ENCODE measurements at regions not wholly inside any gene's neighbourhood (a gene's known extent, or its start where the extent isn't known, plus 50 kb on each side); places are given as distances from the start of the nearest gene placed in this dataset.

DNA sequence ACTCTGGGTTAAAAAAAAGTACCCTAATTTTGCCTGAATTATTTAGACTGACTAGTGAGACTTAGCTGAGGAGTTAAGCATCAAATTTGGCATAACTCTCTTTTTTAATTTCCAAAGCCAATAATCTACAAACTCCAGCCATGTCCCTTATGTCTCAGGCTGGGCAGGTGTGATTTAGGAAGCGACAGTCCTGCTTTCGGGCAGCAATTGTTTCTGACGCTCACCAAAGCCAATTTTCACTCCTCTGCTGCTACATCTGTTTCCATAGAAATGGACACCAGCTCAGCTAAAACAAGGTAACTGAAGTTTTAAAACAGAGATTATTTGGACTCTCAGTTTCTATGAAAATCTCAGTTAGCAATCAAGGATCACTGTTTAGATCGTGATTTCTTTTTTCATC lies 338.7 kb downstream of the ABCC12 start (continued):
- no peak for TF ChIP-seq CTCF (conservative IDR thresholded peaks at IDR 0.05; ENCODE audit: low read depth in 2 of 2)
- TF ChIP-seq, protein P1, sequence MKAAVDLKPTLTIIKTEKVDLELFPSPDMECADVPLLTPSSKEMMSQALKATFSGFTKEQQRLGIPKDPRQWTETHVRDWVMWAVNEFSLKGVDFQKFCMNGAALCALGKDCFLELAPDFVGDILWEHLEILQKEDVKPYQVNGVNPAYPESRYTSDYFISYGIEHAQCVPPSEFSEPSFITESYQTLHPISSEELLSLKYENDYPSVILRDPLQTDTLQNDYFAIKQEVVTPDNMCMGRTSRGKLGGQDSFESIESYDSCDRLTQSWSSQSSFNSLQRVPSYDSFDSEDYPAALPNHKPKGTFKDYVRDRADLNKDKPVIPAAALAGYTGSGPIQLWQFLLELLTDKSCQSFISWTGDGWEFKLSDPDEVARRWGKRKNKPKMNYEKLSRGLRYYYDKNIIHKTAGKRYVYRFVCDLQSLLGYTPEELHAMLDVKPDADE (IDR thresholded peaks at IDR 0.05) = no peak

DNA sequence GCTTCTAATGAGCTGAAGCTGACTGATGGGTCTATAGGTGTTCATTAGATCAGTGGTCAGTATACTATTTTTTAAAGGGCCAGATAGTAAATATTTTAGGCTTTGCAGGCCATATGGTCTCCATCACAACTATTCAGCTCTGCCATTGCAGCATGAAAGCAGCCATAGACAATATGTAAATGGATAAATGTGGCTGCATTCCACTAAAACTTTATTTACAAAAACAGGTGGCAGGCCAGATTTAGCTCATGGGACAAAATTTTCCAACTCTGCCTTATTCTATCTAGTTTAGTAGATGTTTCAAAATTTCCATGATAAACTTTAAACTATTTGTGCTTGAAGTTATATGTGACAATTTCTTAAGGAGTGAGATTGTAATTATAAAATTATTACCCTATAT lies 339.3 kb downstream of the ABCC12 start:
- Mint-ChIP-seq H3K27me3 (ENCODE audit: insufficient read depth, low read depth, poor library complexity) (no peaks in the 10 kb centered on the region), H3K4me3 (no peak overlapping the region), H3K36me3 (ENCODE audit: low read depth) (peaks cover 24% of the 10 kb centered on the region), H3K4me1 (no peaks in the 10 kb centered on the region), H3K9me3 (peaks cover 45% of the 10 kb centered on the region), H3K27ac (no peak overlapping the region)
- TF ChIP-seq EZH2phosphoT487 (IDR thresholded peaks at IDR 0.05; ENCODE audit: unreplicated experiment) (no peak), CREB1 (CRISPR knock-in tag; IDR thresholded peaks at IDR 0.05; ENCODE audit: low read depth) (no peak), NANOG (IDR thresholded peaks at IDR 0.05; ENCODE audit: borderline replicate concordance) (no peak), JUNB (IDR thresholded peaks at IDR 0.05; ENCODE audit: unreplicated experiment) (no peak), ZNF331 (CRISPR knock-in tag; IDR thresholded peaks at IDR 0.05; ENCODE audit: low read depth) (no peak), STAT1 (IDR thresholded peaks at IDR 0.05; ENCODE audit: unreplicated experiment) (no peak), ZNF114 (CRISPR knock-in tag; IDR thresholded peaks at IDR 0.05) (no peak), POLR2AphosphoS5 (IDR thresholded peaks at IDR 0.05; ENCODE audit: low read depth) (no peak)
- TF ChIP-seq, protein P2, sequence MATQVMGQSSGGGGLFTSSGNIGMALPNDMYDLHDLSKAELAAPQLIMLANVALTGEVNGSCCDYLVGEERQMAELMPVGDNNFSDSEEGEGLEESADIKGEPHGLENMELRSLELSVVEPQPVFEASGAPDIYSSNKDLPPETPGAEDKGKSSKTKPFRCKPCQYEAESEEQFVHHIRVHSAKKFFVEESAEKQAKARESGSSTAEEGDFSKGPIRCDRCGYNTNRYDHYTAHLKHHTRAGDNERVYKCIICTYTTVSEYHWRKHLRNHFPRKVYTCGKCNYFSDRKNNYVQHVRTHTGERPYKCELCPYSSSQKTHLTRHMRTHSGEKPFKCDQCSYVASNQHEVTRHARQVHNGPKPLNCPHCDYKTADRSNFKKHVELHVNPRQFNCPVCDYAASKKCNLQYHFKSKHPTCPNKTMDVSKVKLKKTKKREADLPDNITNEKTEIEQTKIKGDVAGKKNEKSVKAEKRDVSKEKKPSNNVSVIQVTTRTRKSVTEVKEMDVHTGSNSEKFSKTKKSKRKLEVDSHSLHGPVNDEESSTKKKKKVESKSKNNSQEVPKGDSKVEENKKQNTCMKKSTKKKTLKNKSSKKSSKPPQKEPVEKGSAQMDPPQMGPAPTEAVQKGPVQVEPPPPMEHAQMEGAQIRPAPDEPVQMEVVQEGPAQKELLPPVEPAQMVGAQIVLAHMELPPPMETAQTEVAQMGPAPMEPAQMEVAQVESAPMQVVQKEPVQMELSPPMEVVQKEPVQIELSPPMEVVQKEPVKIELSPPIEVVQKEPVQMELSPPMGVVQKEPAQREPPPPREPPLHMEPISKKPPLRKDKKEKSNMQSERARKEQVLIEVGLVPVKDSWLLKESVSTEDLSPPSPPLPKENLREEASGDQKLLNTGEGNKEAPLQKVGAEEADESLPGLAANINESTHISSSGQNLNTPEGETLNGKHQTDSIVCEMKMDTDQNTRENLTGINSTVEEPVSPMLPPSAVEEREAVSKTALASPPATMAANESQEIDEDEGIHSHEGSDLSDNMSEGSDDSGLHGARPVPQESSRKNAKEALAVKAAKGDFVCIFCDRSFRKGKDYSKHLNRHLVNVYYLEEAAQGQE (IDR thresholded peaks at IDR 0.05; ENCODE audit: unreplicated experiment) = no peak
- no peak overlapping the region for H3K4me3 ChIP-seq
- H3K4me2 ChIP-seq = no peak overlapping the region
- no peak overlapping the region for H3K27ac ChIP-seq (ENCODE audit: low read depth)
- H3K36me3 ChIP-seq (ENCODE audit: insufficient read depth) = peaks cover 4% of the 10 kb centered on the region; the same call in 1 of the 2 replicates
- H3K4me1 ChIP-seq (ENCODE audit: insufficient read depth) = no peaks in the 10 kb centered on the region
- no peak overlapping the region for H2AFZ ChIP-seq
- H3K27me3 ChIP-seq (ENCODE audit: insufficient read depth) = no peaks in the 10 kb centered on the region
- no peaks in the 10 kb centered on the region for H3K79me2 ChIP-seq (replicated peaks; ENCODE audit: insufficient read depth)
- H3F3A ChIP-seq (replicated peaks; ENCODE audit: low read depth) = no peaks in the 10 kb centered on the region
- no peak for DNase-seq (ENCODE audit: low spot score)
- H3K9me2 ChIP-seq (ENCODE audit: insufficient read depth) = no peaks in the 10 kb centered on the region
- ATAC-seq = no peak
- H4K20me1 ChIP-seq (replicated peaks; ENCODE audit: insufficient read depth) = no peaks in the 10 kb centered on the region
